WTC11 (cell line): ENCODE measurements at regions not wholly inside any gene's neighbourhood (a gene's known extent, or its start where the extent isn't known, plus 50 kb on each side); places are given as distances from the start of the nearest gene placed in this dataset.
"Not testable (repeated sequence)": the region's sequence is repeated elsewhere in the genome, so short reads cannot be mapped to it uniquely, and the experiment has no call there.

Experiments
- ATAC-seq: fragments of 200-7000 bp; cut with Tn5 transposase; 2 replicates; pipeline ENCODE4 v1.10.0; 2021; ENCODE audit warnings: mild to moderate bottlenecking, moderate library complexity
- CTCF ChIA-PET: fragments of 300-600 bp; sonication (Branson Sonifier 250); formaldehyde crosslinking; loops from one replicate; lab custom pipeline; 2021; ENCODE audit warnings: antibody characterized with exemption; lab: Charles Lee
- POLR2A ChIA-PET: fragments of 350-600 bp; sonication (Branson Sonifier 250); formaldehyde crosslinking; loops from one replicate; lab custom pipeline; 2021; ENCODE audit warnings: antibody characterized with exemption; lab: Charles Lee
- DNase-seq: peaks from one replicate; pipeline ENCODE4 v3.0.0; 2021; ENCODE audit warnings: low spot score
- H3K27ac Mint-ChIP-seq: 2 replicates; pipeline ENCODE4 v1.8.0; 2021; ENCODE audit warnings: mixed read lengths
- H3K27me3 Mint-ChIP-seq: 2 replicates; pipeline ENCODE4 v1.8.0; 2021; ENCODE audit warnings: low read depth, mild to moderate bottlenecking, moderate library complexity, mixed read lengths
- H3K36me3 Mint-ChIP-seq: 2 replicates; pipeline ENCODE4 v1.8.0; 2021; ENCODE audit warnings: mixed read lengths
- H3K4me1 Mint-ChIP-seq: 2 replicates; pipeline ENCODE4 v1.8.0; 2022; ENCODE audit warnings: mixed read lengths
- H3K4me3 Mint-ChIP-seq: 2 replicates; pipeline ENCODE4 v1.8.0; 2021; ENCODE audit warnings: mild to moderate bottlenecking, moderate library complexity, mixed read lengths
- H3K9me3 Mint-ChIP-seq: 2 replicates; pipeline ENCODE4 v1.8.0; 2021; ENCODE audit warnings: mixed read lengths
- ATF1 ChIP-seq: sonication (generic); formaldehyde crosslinking; IDR thresholded peaks from 2 replicates; pipeline ENCODE4 v1.8.1; 2023; ENCODE audit warnings: mild to moderate bottlenecking, moderate library complexity, missing genetic modification reagents
- CREB1 ChIP-seq: sonication (generic); formaldehyde crosslinking; IDR thresholded peaks from 2 replicates; pipeline ENCODE4 v1.8.0; 2023; ENCODE audit warnings: mild to moderate bottlenecking, missing genetic modification reagents
- GRHL2 ChIP-seq: fragments of 250-450 bp; sonication (Bioruptor Pico); IDR thresholded peaks from 2 replicates; pipeline ENCODE4 v1.8.0; 2022; ENCODE audit warnings: mild to moderate bottlenecking, moderate library complexity; ENCODE audit not compliant: insufficient replicate concordance, severe bottlenecking
- IRF1 ChIP-seq: sonication (generic); formaldehyde crosslinking; IDR thresholded peaks from 2 replicates; pipeline ENCODE4 v1.8.0; 2023; ENCODE audit warnings: missing genetic modification reagents
- MYBL2 ChIP-seq: sonication (generic); formaldehyde crosslinking; IDR thresholded peaks from 2 replicates; pipeline ENCODE4 v1.8.1; 2023; ENCODE audit warnings: mild to moderate bottlenecking, moderate library complexity, missing genetic modification reagents
- NFE2L1 ChIP-seq: sonication (generic); formaldehyde crosslinking; IDR thresholded peaks from 2 replicates; pipeline ENCODE4 v1.8.1; 2023; ENCODE audit warnings: missing genetic modification reagents
- RORB ChIP-seq: fragments of 250-450 bp; sonication (Bioruptor Pico); IDR thresholded peaks from 2 replicates; pipeline ENCODE4 v1.9.0; 2021; ENCODE audit warnings: mild to moderate bottlenecking
- TEAD4 ChIP-seq: sonication (generic); formaldehyde crosslinking; IDR thresholded peaks from 2 replicates; pipeline ENCODE4 v1.8.0; 2022; ENCODE audit warnings: mild to moderate bottlenecking, missing genetic modification reagents
- TP53 ChIP-seq: sonication (generic); formaldehyde crosslinking; IDR thresholded peaks from 2 replicates; pipeline ENCODE4 v1.8.1; 2023; ENCODE audit warnings: mild to moderate bottlenecking, missing genetic modification reagents
- ZNF532 ChIP-seq: fragments of 250-450 bp; sonication (Bioruptor Pico); IDR thresholded peaks from 2 replicates; pipeline ENCODE4 v1.9.0; 2021; ENCODE audit warnings: mild to moderate bottlenecking, borderline replicate concordance
- TF ChIP-seq, protein P1 (sequence below): sonication (generic); formaldehyde crosslinking; conservative IDR thresholded peaks from 2 replicates; pipeline ENCODE4 v1.8.1; 2022; ENCODE audit warnings: mild to moderate bottlenecking, missing genetic modification reagents
- TF ChIP-seq, protein P2 (sequence below): sonication (generic); formaldehyde crosslinking; IDR thresholded peaks from 2 replicates; pipeline ENCODE4 v1.8.1; 2022; ENCODE audit warnings: low read depth, mild to moderate bottlenecking, moderate library complexity, missing genetic modification reagents, borderline replicate concordance
- TF ChIP-seq, protein P3 (sequence below): sonication (generic); formaldehyde crosslinking; IDR thresholded peaks from 2 replicates; pipeline ENCODE4 v1.8.1; 2023; ENCODE audit warnings: mild to moderate bottlenecking, moderate library complexity, missing genetic modification reagents
- TF ChIP-seq, protein P4 (sequence below): fragments of 250-450 bp; sonication (Bioruptor Pico); IDR thresholded peaks from 2 replicates; pipeline ENCODE4 v1.8.0; 2021; ENCODE audit warnings: mild to moderate bottlenecking
- TF ChIP-seq, protein P5 (sequence below): fragments of 250-450 bp; sonication (Bioruptor Pico); IDR thresholded peaks from 2 replicates; pipeline ENCODE4 v1.9.0; 2021; ENCODE audit warnings: moderate library complexity, mild to moderate bottlenecking, inconsistent platforms, borderline replicate concordance

- no peaks in the 10 kb centered on the region for H3K27me3 Mint-ChIP-seq
- ATAC-seq: no peak
- POLR2A ChIA-PET: interaction anchor here (0.7 kb wide), 1 partner anchor 14 kb away, joined by 3 read pairs; no protein-coding TSS in a partner anchor
- H3K4me1 Mint-ChIP-seq: peaks cover 4% of the 10 kb centered on the region
- no peak for DNase-seq
- no peak overlapping the region for H3K27ac Mint-ChIP-seq
- no peaks in the 10 kb centered on the region for H3K36me3 Mint-ChIP-seq
- no peak for TF ChIP-seq RORB (CRISPR knock-in tag)
- TF ChIP-seq MYBL2 (CRISPR knock-in tag): no peak
- TF ChIP-seq, all 79 proteins: peak for 0
- H3K9me3 Mint-ChIP-seq: peaks cover 3% of the 10 kb centered on the region; the same call in 1 of the 2 replicates
- CTCF ChIA-PET: interaction anchor here (1.1 kb wide), 1 partner anchor 662 kb away, joined by 3 read pairs; no protein-coding TSS in a partner anchor
- H3K4me3 Mint-ChIP-seq: no peak overlapping the region
These were observed 256.5 kb upstream of the MVB12B start for GRCh38 chr9:126070058-126070655.

- ATAC-seq: no peak
- Mint-ChIP-seq H3K9me3 (peaks cover 3% of the 10 kb centered on the region; the same call in 1 of the 2 replicates), H3K27ac (no peak overlapping the region), H3K27me3 (no peaks in the 10 kb centered on the region; the same call in 1 of the 2 replicates), H3K4me3 (no peak overlapping the region), H3K36me3 (no peaks in the 10 kb centered on the region), H3K4me1 (peaks cover 4% of the 10 kb centered on the region)
- POLR2A ChIA-PET: no interaction called here
- no peak for DNase-seq
- TF ChIP-seq, protein P1, sequence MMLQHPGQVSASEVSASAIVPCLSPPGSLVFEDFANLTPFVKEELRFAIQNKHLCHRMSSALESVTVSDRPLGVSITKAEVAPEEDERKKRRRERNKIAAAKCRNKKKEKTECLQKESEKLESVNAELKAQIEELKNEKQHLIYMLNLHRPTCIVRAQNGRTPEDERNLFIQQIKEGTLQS (CRISPR knock-in tag): no peak
- TF ChIP-seq ATF1 (CRISPR knock-in tag) (no peak), IRF1 (no peak), ZNF532 (CRISPR knock-in tag) (no peak), CREB1 (CRISPR knock-in tag) (no peak)
- CTCF ChIA-PET: no interaction called here
These were observed 255.4 kb upstream of the MVB12B start for GRCh38 chr9:126071076-126071750.

DNA sequence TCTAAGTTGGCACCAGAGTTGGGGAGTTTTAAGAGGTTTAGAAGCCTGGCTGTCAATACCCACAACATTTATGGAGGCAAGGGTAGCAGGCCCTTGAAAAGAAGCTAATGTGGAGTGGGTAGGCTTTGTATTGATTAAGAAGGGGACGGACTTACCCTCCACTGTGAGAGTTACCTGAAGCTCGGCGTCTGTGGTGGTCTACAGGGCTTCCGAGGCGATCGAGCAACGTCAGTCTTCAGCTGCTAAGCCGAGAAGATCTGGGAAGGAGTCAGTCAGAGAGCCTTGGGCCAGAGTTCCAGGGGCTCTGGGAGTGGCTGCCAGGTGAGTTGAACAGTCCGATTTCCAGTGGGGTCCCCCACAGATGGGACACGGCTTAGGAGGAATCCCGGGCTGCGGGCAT is 249.0 kb upstream of the MVB12B start:
- Mint-ChIP-seq H3K27me3 (peaks cover 15% of the 10 kb centered on the region), H3K9me3 (peaks cover 48% of the 10 kb centered on the region), H3K36me3 (peaks cover 22% of the 10 kb centered on the region)
- POLR2A ChIA-PET, H3K27ac Mint-ChIP-seq, DNase-seq, CTCF ChIA-PET, H3K4me1 Mint-ChIP-seq, H3K4me3 Mint-ChIP-seq, ATAC-seq: not testable (repeated sequence)

GRCh38 chr9:126080641-126081040 is 246.0 kb upstream of the MVB12B start:
- POLR2A ChIA-PET: no interaction called here
- CTCF ChIA-PET: interaction anchor here (1.4 kb wide), 1 partner anchor 672 kb away, joined by 4 read pairs; no protein-coding TSS in a partner anchor
- no peak for DNase-seq
- Mint-ChIP-seq H3K9me3 (peaks cover 50% of the 10 kb centered on the region), H3K4me1 (peaks cover 4% of the 10 kb centered on the region; the same call in 1 of the 2 replicates), H3K4me3 (no peak overlapping the region), H3K36me3 (peaks cover 22% of the 10 kb centered on the region), H3K27ac (no peak overlapping the region), H3K27me3 (peaks cover 18% of the 10 kb centered on the region)
- ATAC-seq: no peak
- TF ChIP-seq, protein P2, sequence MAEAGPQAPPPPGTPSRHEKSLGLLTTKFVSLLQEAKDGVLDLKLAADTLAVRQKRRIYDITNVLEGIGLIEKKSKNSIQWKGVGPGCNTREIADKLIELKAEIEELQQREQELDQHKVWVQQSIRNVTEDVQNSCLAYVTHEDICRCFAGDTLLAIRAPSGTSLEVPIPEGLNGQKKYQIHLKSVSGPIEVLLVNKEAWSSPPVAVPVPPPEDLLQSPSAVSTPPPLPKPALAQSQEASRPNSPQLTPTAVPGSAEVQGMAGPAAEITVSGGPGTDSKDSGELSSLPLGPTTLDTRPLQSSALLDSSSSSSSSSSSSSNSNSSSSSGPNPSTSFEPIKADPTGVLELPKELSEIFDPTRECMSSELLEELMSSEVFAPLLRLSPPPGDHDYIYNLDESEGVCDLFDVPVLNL (CRISPR knock-in tag): no peak
- TF ChIP-seq, protein P3, sequence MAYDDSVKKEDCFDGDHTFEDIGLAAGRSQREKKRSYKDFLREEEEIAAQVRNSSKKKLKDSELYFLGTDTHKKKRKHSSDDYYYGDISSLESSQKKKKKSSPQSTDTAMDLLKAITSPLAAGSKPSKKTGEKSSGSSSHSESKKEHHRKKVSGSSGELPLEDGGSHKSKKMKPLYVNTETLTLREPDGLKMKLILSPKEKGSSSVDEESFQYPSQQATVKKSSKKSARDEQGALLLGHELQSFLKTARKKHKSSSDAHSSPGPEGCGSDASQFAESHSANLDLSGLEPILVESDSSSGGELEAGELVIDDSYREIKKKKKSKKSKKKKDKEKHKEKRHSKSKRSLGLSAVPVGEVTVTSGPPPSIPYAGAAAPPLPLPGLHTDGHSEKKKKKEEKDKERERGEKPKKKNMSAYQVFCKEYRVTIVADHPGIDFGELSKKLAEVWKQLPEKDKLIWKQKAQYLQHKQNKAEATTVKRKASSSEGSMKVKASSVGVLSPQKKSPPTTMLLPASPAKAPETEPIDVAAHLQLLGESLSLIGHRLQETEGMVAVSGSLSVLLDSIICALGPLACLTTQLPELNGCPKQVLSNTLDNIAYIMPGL (CRISPR knock-in tag): no peak
- TF ChIP-seq ATF1 (CRISPR knock-in tag) (no peak), TEAD4 (CRISPR knock-in tag) (no peak), NFE2L1 (CRISPR knock-in tag) (no peak), TP53 (CRISPR knock-in tag) (no peak), GRHL2 (CRISPR knock-in tag) (no peak)
- TF ChIP-seq, protein P4, sequence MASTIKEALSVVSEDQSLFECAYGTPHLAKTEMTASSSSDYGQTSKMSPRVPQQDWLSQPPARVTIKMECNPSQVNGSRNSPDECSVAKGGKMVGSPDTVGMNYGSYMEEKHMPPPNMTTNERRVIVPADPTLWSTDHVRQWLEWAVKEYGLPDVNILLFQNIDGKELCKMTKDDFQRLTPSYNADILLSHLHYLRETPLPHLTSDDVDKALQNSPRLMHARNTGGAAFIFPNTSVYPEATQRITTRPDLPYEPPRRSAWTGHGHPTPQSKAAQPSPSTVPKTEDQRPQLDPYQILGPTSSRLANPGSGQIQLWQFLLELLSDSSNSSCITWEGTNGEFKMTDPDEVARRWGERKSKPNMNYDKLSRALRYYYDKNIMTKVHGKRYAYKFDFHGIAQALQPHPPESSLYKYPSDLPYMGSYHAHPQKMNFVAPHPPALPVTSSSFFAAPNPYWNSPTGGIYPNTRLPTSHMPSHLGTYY (CRISPR knock-in tag): no peak
- TF ChIP-seq, protein P1 (CRISPR knock-in tag): no peak
- TF ChIP-seq, protein P5, sequence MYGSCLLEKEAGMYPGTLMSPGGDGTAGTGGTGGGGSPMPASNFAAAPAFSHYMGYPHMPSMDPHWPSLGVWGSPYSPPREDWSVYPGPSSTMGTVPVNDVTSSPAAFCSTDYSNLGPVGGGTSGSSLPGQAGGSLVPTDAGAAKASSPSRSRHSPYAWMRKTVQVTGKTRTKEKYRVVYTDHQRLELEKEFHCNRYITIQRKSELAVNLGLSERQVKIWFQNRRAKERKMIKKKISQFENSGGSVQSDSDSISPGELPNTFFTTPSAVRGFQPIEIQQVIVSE (CRISPR knock-in tag): no peak
